ENCODE measurements at regions not wholly inside any gene's neighbourhood (a gene's known extent, or its start where the extent isn't known, plus 50 kb on each side); places are given as distances from the start of the nearest gene placed in this dataset.
A peak's percentile ranks its signal among the peaks of the same experiment; 100 is the strongest.

DNA sequence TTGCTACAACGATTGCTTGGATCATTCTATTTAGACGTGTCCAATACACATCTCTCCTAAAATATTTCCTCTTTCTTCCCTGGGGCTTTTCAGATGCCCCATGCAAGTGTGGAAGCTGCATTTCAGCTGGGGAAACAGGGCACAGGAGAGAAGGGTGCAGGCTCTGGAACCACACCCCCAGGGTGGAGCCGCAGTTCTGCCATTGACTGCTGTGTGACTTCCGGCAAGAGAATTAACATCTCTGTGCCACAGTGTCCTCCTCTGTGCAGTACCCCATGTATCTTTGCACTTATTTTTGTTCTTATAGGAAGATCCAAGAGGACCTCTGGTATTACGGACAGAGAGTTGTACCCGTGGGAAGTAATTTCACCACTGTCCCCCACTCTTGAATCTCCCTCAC lies 405.3 kb upstream of the EEF2KMT start:
- DNase-seq (ENCODE audit: extremely low spot score) = no peak
- ChIA-PET POLR2A (no interaction called here), CTCF (no interaction called here)
- TF ChIP-seq, protein P1, sequence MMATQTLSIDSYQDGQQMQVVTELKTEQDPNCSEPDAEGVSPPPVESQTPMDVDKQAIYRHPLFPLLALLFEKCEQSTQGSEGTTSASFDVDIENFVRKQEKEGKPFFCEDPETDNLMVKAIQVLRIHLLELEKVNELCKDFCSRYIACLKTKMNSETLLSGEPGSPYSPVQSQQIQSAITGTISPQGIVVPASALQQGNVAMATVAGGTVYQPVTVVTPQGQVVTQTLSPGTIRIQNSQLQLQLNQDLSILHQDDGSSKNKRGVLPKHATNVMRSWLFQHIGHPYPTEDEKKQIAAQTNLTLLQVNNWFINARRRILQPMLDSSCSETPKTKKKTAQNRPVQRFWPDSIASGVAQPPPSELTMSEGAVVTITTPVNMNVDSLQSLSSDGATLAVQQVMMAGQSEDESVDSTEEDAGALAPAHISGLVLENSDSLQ (IDR thresholded peaks at IDR 0.05) = no peak
- TF ChIP-seq ZNF384 (IDR thresholded peaks at IDR 0.05) (no peak), FOXA1 (IDR thresholded peaks at IDR 0.05) (no peak)

DNA sequence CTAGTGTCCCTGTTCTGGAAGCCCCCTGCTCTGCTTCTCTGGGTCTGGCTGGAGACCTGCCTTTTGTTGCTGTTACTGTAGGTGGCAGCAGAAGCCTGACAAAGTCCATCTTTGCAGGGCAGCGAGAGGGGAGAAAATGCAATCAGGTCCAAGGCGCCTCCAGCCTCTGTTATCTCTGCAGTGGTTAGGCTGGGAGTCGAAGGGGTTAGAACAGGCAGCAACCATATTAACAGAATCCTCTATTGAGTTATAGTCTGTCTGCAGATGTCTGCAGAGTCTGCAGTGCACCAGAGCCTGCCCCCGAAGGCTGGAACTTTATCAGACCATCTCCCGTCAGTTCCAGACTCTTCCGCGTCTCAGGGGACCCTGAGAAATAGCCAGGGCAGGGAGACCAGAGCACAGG lies 404.9 kb upstream of the EEF2KMT start:
- TF ChIP-seq BHLHE40 (IDR thresholded peaks at IDR 0.05; ENCODE audit: borderline replicate concordance) = no peak
- no peak for TF ChIP-seq LEF1 (IDR thresholded peaks at IDR 0.05; ENCODE audit: borderline replicate concordance)
- no peak for TF ChIP-seq ELF4 (IDR thresholded peaks at IDR 0.05)
- ChIA-PET CTCF (interaction anchor here (1.0 kb wide), 1 partner anchor 113 kb away, joined by 5 read pairs; no protein-coding TSS in a partner anchor), POLR2A (no interaction called here)
- peak; percentile 33 for DNase-seq (ENCODE audit: extremely low spot score)

DNA sequence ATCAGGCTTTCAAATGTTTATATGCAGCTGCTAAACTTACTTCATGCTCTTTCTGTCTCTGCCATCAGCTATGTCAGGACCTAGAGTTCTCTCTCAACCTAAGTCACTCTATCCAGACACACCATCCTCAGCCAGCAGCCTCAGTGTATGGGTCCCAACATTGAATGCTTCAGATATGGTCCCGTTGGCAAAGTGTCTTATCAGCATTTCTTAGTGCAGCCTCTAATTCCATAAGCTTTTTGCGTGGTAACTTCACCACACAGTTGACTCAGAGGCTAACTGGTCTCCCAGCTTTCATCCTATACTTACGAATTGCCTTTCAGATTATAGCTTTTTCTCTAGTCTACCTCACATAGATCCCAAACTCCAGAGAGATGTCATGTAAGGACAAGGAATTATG lies 402.9 kb upstream of the EEF2KMT start:
- no peak for DNase-seq (ENCODE audit: extremely low spot score)
- ChIA-PET CTCF (interaction anchor here (1.2 kb wide), 1 partner anchor 11 kb away, joined by 3 read pairs; no protein-coding TSS in a partner anchor), POLR2A (no interaction called here)
- TF ChIP-seq HDGF (IDR thresholded peaks at IDR 0.05; ENCODE audit: borderline replicate concordance) (no peak), BHLHE40 (IDR thresholded peaks at IDR 0.05; ENCODE audit: borderline replicate concordance) (no peak), SUZ12 (IDR thresholded peaks at IDR 0.05) (no peak), LEF1 (IDR thresholded peaks at IDR 0.05; ENCODE audit: borderline replicate concordance) (no peak), L3MBTL2 (conservative IDR thresholded peaks at IDR 0.05) (no peak), NFRKB (IDR thresholded peaks at IDR 0.05) (no peak), FOXM1 (IDR thresholded peaks at IDR 0.05; ENCODE audit: borderline replicate concordance) (no peak), CTBP1 (IDR thresholded peaks at IDR 0.05; ENCODE audit: borderline replicate concordance) (no peak), ELF4 (IDR thresholded peaks at IDR 0.05) (no peak), ARNT (IDR thresholded peaks at IDR 0.05) (no peak), SP1 (IDR thresholded peaks at IDR 0.05) (no peak)
- TF ChIP-seq, protein P1 (IDR thresholded peaks at IDR 0.05) = no peak

DNA sequence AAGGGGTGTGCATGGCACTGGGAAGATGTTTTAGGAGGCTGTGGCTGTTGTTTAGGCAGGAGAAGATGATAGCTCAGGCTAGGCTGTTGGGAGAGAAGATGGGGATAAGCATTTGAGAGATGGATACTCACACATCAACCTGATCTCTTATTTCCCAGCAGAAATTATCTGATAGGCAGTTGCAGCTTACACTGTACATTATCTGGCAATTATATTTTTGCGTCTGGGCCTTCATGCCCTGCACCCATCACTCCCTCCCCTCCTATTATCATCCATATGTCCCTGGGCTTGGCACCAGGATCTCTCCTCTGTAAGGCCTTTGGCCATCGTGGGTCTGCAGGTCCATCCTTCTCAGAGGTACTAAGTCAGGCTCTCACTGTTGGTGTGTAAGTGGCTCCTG lies 401.0 kb upstream of the EEF2KMT start:
- DNase-seq (ENCODE audit: extremely low spot score) = no peak
- no peak for TF ChIP-seq FOXK2 (IDR thresholded peaks at IDR 0.05)
- no peak for TF ChIP-seq ARNT (IDR thresholded peaks at IDR 0.05)
- no peak for TF ChIP-seq SUZ12 (IDR thresholded peaks at IDR 0.05)
- no peak for TF ChIP-seq NFRKB (IDR thresholded peaks at IDR 0.05)
- TF ChIP-seq ZNF384 (IDR thresholded peaks at IDR 0.05) = no peak
- no peak for TF ChIP-seq HDGF (IDR thresholded peaks at IDR 0.05; ENCODE audit: borderline replicate concordance)
- no peak for TF ChIP-seq FOXM1 (IDR thresholded peaks at IDR 0.05; ENCODE audit: borderline replicate concordance)
- POLR2A ChIA-PET = no interaction called here
- CTCF ChIA-PET = interaction anchor here (0.6 kb wide), 1 partner anchor 121 kb away, joined by 3 read pairs; no protein-coding TSS in a partner anchor

DNA sequence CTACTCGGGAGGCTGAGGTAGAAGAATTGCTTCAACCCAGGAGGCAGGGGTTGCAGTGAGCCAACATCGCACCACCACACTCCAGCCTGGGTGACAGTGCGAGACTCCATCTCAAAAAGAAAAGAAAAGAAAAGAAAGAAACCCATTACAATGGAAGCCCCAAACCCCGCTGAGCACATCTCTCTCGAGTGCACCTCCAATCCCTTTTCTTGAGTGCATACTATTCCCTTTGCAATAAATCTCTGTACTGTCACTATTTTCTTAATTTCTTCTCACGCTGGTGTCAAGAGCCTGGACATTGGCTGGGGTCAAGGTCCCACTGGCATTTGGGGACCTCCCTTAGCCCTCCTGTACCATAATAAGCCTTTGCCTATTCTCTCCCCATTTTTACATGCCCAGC lies 398.4 kb upstream of the EEF2KMT start:
- TF ChIP-seq TARDBP (IDR thresholded peaks at IDR 0.05) (no peak), HDGF (IDR thresholded peaks at IDR 0.05; ENCODE audit: borderline replicate concordance) (no peak), BHLHE40 (IDR thresholded peaks at IDR 0.05; ENCODE audit: borderline replicate concordance) (no peak), FOXM1 (IDR thresholded peaks at IDR 0.05; ENCODE audit: borderline replicate concordance) (no peak), SP1 (IDR thresholded peaks at IDR 0.05) (no peak), L3MBTL2 (conservative IDR thresholded peaks at IDR 0.05) (no peak), FOXK2 (IDR thresholded peaks at IDR 0.05) (no peak), CTBP1 (IDR thresholded peaks at IDR 0.05; ENCODE audit: borderline replicate concordance) (no peak), ZNF384 (IDR thresholded peaks at IDR 0.05) (no peak)
- CTCF ChIA-PET = interaction anchor here (0.5 kb wide), 1 partner anchor 19 kb away, joined by 3 read pairs; no protein-coding TSS in a partner anchor
- no peak for DNase-seq (ENCODE audit: extremely low spot score)
- POLR2A ChIA-PET = no interaction called here

DNA sequence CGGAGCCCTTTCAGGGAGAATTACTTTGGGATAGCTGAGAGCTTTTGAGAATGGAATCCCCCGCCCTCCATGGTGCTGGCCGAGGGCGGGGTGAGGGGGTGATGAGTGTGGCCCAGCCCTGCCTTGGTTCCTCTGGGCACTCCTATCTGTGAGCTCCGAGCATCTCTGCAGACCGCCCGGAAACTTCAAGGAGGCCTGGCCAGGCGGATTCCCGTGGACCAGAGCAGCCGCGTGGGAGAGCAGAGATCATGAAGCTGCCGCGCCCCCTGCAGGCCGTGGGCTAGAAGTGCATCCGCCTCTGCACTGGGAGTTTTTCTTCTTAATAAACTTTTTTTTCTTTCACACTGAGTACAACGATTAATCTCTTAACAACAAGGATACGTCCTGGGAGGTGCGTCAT lies 392.9 kb upstream of the EEF2KMT start:
- CTCF ChIA-PET = interaction anchor here (1.4 kb wide), 2 partner anchors 9 to 50 kb away, joined by 3 to 4 read pairs; no protein-coding TSS in a partner anchor
- POLR2A ChIA-PET = no interaction called here
- TF ChIP-seq, protein P1 (IDR thresholded peaks at IDR 0.05) = no peak
- TF ChIP-seq NFRKB (IDR thresholded peaks at IDR 0.05) (no peak), SUZ12 (IDR thresholded peaks at IDR 0.05) (no peak), LEF1 (IDR thresholded peaks at IDR 0.05; ENCODE audit: borderline replicate concordance) (no peak), FOXA1 (IDR thresholded peaks at IDR 0.05) (no peak), L3MBTL2 (conservative IDR thresholded peaks at IDR 0.05) (no peak), HDGF (IDR thresholded peaks at IDR 0.05; ENCODE audit: borderline replicate concordance) (no peak), SP1 (IDR thresholded peaks at IDR 0.05) (no peak), FOXK2 (IDR thresholded peaks at IDR 0.05) (no peak), CTBP1 (IDR thresholded peaks at IDR 0.05; ENCODE audit: borderline replicate concordance) (no peak), ARNT (IDR thresholded peaks at IDR 0.05) (no peak), FOXM1 (IDR thresholded peaks at IDR 0.05; ENCODE audit: borderline replicate concordance) (no peak), ZNF384 (IDR thresholded peaks at IDR 0.05) (no peak), ELF4 (IDR thresholded peaks at IDR 0.05) (no peak), TARDBP (IDR thresholded peaks at IDR 0.05) (no peak), BHLHE40 (IDR thresholded peaks at IDR 0.05; ENCODE audit: borderline replicate concordance) (no peak)
- peak; percentile 69 for DNase-seq (ENCODE audit: extremely low spot score)

DNA sequence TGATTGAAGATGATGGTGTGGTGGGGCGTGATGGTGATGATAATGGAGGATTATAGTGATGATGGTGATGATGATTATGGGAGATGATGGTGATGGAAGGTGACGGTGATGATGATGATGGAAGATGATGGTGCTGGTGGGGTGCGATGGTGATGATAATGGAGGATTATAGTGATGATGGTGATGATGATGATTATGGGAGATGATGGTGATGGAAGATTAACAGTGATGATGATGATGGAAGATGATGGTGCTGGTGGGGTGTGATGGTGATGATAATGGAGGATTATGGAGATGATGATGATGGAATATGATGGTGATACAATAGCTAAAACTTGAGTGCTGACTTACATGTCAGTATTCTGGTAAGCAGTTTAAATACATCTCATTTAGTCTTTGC lies 391.0 kb upstream of the EEF2KMT start:
- ChIA-PET POLR2A (no interaction called here), CTCF (interaction anchor here (0.9 kb wide), 1 partner anchor 59 kb away, joined by 3 read pairs; no protein-coding TSS in a partner anchor)
- no peak for TF ChIP-seq NFRKB (IDR thresholded peaks at IDR 0.05)
- TF ChIP-seq L3MBTL2 (conservative IDR thresholded peaks at IDR 0.05) = no peak
- TF ChIP-seq SUZ12 (IDR thresholded peaks at IDR 0.05) = no peak
- no peak for TF ChIP-seq FOXM1 (IDR thresholded peaks at IDR 0.05; ENCODE audit: borderline replicate concordance)
- TF ChIP-seq SP1 (IDR thresholded peaks at IDR 0.05) = no peak
- TF ChIP-seq FOXA1 (IDR thresholded peaks at IDR 0.05) = no peak
- TF ChIP-seq TARDBP (IDR thresholded peaks at IDR 0.05) = no peak
- no peak for TF ChIP-seq ELF4 (IDR thresholded peaks at IDR 0.05)
- no peak for TF ChIP-seq ZNF384 (IDR thresholded peaks at IDR 0.05)
- DNase-seq (ENCODE audit: extremely low spot score) = no peak
